ENCODE measurements at regions not wholly inside any gene's neighbourhood (a gene's known extent, or its start where the extent isn't known, plus 50 kb on each side); places are given as distances from the start of the nearest gene placed in this dataset.
"Not testable (repeated sequence)": the region's sequence is repeated elsewhere in the genome, so short reads cannot be mapped to it uniquely, and the experiment has no call there.

DNA sequence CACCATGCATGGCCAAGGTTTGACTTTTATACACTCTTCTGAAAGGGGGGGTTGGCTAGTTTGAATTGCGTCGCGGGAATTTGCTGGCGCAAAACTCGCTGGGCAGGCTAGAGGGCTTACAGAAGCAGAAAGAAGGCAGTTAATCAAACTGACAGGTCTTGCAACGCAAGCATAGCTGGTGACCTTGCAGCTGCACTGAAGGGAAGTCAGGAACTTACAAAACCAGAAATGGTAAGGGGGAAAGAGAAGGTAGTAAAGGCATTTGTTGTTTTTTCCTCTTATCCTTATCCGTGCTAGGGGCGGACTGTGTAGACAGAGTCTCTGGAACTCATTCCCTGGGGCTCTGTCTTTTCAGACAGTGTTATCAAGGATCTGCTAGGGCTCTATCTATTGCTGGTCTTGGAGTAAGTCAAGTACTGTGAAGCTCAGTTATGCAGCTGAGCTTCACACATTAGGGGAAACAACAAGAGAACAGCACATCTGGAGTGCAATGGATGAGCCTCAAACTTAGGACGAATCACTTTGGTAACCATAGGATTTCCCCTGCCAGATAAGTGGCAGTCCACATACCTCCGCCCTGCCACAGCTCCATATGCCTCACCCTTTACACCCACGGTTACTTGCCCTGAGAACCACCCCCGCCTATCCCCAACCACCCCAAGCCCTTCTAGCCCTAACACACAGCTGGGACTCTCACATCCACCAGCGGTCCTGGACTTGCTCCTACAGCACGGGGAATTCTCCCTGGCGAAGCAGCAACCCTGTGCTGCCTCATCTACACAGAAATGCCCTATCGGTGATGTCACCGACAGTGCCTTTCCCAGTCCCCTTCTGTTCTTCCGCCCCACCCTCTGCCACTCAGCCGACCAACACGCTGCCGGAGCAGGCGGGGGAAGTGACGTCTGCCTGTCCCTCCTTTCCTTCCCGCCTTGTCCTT is 251.4 kb downstream of the FAM72C start:
- intact Hi-C loops (cut with DNase I), result no loop called here
- no peak for DNase-seq (ENCODE audit: low spot score in 2 of 2)
- Histone ChIP-seq H3K9me3 (no peaks in the 10 kb centered on the region), H3K4me3 (no peak overlapping the region), H3K27ac (no peak overlapping the region), H3K36me3 (no peaks in the 10 kb centered on the region), H3K4me1 (no peaks in the 10 kb centered on the region), H3K27me3 (no peaks in the 10 kb centered on the region)
- TF ChIP-seq CTCF (IDR thresholded peaks at IDR 0.05), result no peak

DNA sequence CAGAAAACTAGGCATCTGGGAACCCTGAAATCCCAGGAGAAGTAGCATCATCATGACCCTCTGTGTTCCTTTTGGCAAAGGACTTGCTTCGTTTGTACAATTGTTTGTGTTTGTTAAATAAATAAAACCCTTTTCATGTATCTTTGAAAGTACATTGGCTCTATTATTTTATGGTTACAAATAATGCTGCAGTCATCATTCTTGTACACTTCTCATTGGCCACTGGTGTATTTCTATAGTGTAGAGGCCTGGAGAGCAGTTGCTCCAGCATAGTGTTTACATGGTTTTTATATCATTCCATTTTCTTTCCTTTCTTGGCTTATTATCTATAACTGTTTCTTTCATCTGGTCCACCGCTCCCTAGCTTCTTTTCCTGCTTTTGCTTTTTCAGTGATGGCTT is 253.3 kb downstream of the FAM72C start:
- no peaks in the 10 kb centered on the region for H3K9me3 ChIP-seq
- H3K4me1 ChIP-seq, result no peaks in the 10 kb centered on the region
- H3K27ac ChIP-seq, result no peak overlapping the region
- H3K4me3 ChIP-seq, result no peak overlapping the region
- no peaks in the 10 kb centered on the region for H3K27me3 ChIP-seq
- H3K36me3 ChIP-seq, result no peaks in the 10 kb centered on the region
- intact Hi-C loops (cut with DNase I), result no loop called here
- no peak for DNase-seq (ENCODE audit: low spot score in 2 of 2)
- no peak for TF ChIP-seq CTCF (IDR thresholded peaks at IDR 0.05)

DNA sequence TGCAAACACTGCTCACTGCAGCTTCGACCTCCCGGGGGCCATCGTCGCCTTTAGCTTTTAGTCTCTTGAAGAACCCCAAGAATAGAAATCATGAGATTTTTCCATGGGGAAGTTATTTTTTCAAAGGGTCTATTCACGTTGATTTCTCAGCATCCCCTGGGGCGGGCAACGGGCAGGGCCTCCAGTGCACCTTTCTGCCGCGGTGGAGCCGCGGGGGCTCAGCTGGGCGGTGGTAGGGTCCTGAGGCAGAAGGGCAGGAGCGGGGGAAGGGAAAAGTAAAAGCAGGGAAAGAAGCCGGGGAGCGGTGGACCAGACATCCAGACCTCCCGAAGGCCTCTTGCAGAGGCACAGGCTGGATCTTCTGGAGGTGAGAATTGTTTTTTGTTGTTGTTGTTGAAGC is 253.8 kb downstream of the FAM72C start:
- intact Hi-C loops (cut with DNase I), result no loop called here

GRCh38 chr1:143717434-143717833 is 254.4 kb downstream of the FAM72C start:
- intact Hi-C loops (cut with DNase I), result no loop called here
- no peaks in the 10 kb centered on the region for H3K36me3 ChIP-seq
- no peak overlapping the region for H3K27ac ChIP-seq
- no peaks in the 10 kb centered on the region for H3K4me1 ChIP-seq
- no peaks in the 10 kb centered on the region for H3K9me3 ChIP-seq
- no peaks in the 10 kb centered on the region for H3K27me3 ChIP-seq
- no peak overlapping the region for H3K4me3 ChIP-seq
- DNase-seq (ENCODE audit: low spot score in 2 of 2), result no peak
- no peak for TF ChIP-seq CTCF (IDR thresholded peaks at IDR 0.05)

More for the DNA sequence above, 253.8 kb downstream of the FAM72C start:
- no peaks in the 10 kb centered on the region for H3K36me3 ChIP-seq
- no peaks in the 10 kb centered on the region for H3K27me3 ChIP-seq
- no peak for DNase-seq (ENCODE audit: low spot score in 2 of 2)
- H3K4me3 ChIP-seq, result no peak overlapping the region
- H3K9me3 ChIP-seq, result no peaks in the 10 kb centered on the region
- H3K4me1 ChIP-seq, result no peaks in the 10 kb centered on the region
- H3K27ac ChIP-seq, result no peak overlapping the region
- TF ChIP-seq CTCF (IDR thresholded peaks at IDR 0.05), result no peak

DNA sequence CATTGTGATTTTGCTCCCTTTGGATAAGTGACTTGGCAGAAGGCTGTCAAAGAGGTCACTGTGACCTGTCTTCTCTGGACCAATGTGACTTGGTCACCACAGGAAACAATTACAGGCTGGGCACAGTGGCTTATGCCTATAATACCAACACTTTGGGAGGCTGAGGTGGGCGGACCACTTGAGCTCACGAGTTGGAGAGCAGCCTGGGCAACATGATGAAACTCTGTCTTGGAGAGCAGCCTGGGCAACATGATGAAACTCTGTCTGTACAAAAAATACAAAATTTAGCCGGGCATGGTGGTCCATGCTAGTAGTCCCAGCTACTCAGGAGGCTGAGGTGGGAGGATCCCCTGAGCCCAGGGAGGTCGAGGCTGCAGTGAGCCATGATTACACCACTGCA is 256.9 kb downstream of the FAM72C start:
- H3K4me1 ChIP-seq; H3K27me3 ChIP-seq; H3K4me3 ChIP-seq; H3K9me3 ChIP-seq; intact Hi-C loops (cut with DNase I); H3K27ac ChIP-seq; DNase-seq (ENCODE audit: low spot score in 2 of 2); H3K36me3 ChIP-seq: not testable (repeated sequence)

- H3K9me3 ChIP-seq; H3K27me3 ChIP-seq; DNase-seq (ENCODE audit: low spot score in 2 of 2); H3K27ac ChIP-seq; intact Hi-C loops (cut with DNase I); H3K4me3 ChIP-seq; H3K4me1 ChIP-seq; H3K36me3 ChIP-seq: not testable (repeated sequence)
- TF ChIP-seq CTCF (IDR thresholded peaks at IDR 0.05), result peak in 2 of 3 experiments; percentile 13 to 18
Observed at GRCh38 chr1:143709606-143710259, 262.1 kb downstream of the FAM72C start.

DNA sequence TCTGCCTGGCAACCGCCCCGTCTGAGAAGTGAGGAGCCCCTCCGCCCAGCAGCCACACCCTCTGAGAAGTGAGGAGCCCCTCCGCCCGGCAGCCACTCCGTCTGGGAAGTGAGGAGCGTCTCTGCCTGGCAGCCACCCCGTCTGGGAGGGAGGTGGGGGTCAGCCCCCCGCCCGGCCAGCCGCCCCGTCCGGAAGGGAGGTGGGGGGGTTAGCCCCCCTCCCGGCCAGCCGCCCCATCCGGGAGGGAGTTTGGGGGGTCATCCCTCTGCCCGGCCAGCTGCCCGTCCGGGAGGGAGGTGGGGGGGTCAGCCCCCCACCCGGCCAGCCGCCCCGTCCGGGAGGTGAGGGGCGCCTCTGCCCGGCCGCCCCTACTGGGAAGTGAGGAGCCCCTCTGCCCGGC is 269.0 kb downstream of the FAM72C start:
- DNase-seq (ENCODE audit: low spot score in 2 of 2); H3K4me3 ChIP-seq; H3K27ac ChIP-seq; intact Hi-C loops (cut with DNase I); H3K36me3 ChIP-seq; H3K27me3 ChIP-seq; H3K9me3 ChIP-seq; H3K4me1 ChIP-seq: not testable (repeated sequence)

All from ascending aorta (tissue), 2 donors.